Osteocyte (in vitro differentiated cells): ENCODE measurements at regions not wholly inside any gene's neighbourhood (a gene's known extent, or its start where the extent isn't known, plus 50 kb on each side); places are given as distances from the start of the nearest gene placed in this dataset.

Experiments used
- DNase-seq: peaks from one replicate; pipeline ENCODE4 v3.0.0; 2021; ENCODE audit warnings: mixed read lengths; ENCODE audit not compliant: unreplicated experiment; ENCODE audit errors: extremely low spot score
- H3K27ac Mint-ChIP-seq: one replicate; pipeline ENCODE4 v1.8.0; 2021; ENCODE audit warnings: mild to moderate bottlenecking, mixed read lengths; ENCODE audit not compliant: unreplicated experiment
- H3K27me3 Mint-ChIP-seq: one replicate; pipeline ENCODE4 v1.8.0; 2021; ENCODE audit warnings: mixed read lengths; ENCODE audit not compliant: unreplicated experiment
- H3K36me3 Mint-ChIP-seq: one replicate; pipeline ENCODE4 v1.8.0; 2021; ENCODE audit warnings: mixed read lengths; ENCODE audit not compliant: unreplicated experiment
- H3K4me1 Mint-ChIP-seq: one replicate; pipeline ENCODE4 v1.8.0; 2021; ENCODE audit warnings: mixed read lengths; ENCODE audit not compliant: unreplicated experiment
- H3K4me3 Mint-ChIP-seq: one replicate; pipeline ENCODE4 v1.8.0; 2021; ENCODE audit warnings: mild to moderate bottlenecking, moderate library complexity, mixed read lengths; ENCODE audit not compliant: unreplicated experiment
- H3K9me3 Mint-ChIP-seq: one replicate; pipeline ENCODE4 v1.8.0; 2021; ENCODE audit warnings: mixed read lengths; ENCODE audit not compliant: unreplicated experiment
- CTCF ChIP-seq: fragments of 200-600 bp; sonication (generic); IDR thresholded peaks from 2 replicates; pipeline ENCODE4 v1.5.0; 2021; ENCODE audit warnings: antibody characterized with exemption, mild to moderate bottlenecking, moderate library complexity

DNA sequence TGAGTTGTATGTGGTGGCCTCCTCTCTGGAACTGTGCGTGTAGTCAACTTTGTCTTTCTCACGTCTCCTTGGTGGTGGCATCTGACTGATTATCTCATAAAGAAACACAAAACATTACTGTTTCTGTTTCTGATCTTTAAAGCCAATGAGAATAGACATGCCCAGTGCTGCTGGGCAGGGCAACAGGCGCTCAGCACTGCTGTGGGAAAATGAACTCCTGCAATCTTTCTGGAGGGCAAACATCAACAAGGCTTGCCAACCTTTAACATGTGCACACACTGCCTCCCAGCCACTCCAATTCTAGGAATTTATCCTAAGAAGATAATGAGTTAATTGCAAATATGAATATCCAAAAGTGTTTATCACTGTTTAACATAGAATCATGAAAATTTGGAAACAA lies 106.3 kb upstream of the CD93 start:
- no peak for DNase-seq
- Mint-ChIP-seq H3K9me3 (no peaks in the 10 kb centered on the region), H3K4me3 (no peak overlapping the region), H3K27me3 (peaks cover 30% of the 10 kb centered on the region), H3K36me3 (no peaks in the 10 kb centered on the region), H3K4me1 (no peaks in the 10 kb centered on the region), H3K27ac (no peak overlapping the region)
- no peak for TF ChIP-seq CTCF

- Mint-ChIP-seq H3K27me3 (peaks cover 20% of the 10 kb centered on the region), H3K4me1 (no peaks in the 10 kb centered on the region), H3K36me3 (no peaks in the 10 kb centered on the region), H3K9me3 (no peaks in the 10 kb centered on the region), H3K4me3 (no peak overlapping the region), H3K27ac (no peak overlapping the region)
- TF ChIP-seq CTCF: no peak
- DNase-seq: no peak
Measured at GRCh38 chr20:23190557-23190956, 104.4 kb upstream of the CD93 start.

- Mint-ChIP-seq H3K4me3 (no peak overlapping the region), H3K27ac (no peak overlapping the region), H3K36me3 (no peaks in the 10 kb centered on the region), H3K27me3 (peaks cover 20% of the 10 kb centered on the region), H3K4me1 (no peaks in the 10 kb centered on the region), H3K9me3 (no peaks in the 10 kb centered on the region)
- no peak for DNase-seq
- no peak for TF ChIP-seq CTCF
Measured at GRCh38 chr20:23189854-23190253, 103.7 kb upstream of the CD93 start.

DNA sequence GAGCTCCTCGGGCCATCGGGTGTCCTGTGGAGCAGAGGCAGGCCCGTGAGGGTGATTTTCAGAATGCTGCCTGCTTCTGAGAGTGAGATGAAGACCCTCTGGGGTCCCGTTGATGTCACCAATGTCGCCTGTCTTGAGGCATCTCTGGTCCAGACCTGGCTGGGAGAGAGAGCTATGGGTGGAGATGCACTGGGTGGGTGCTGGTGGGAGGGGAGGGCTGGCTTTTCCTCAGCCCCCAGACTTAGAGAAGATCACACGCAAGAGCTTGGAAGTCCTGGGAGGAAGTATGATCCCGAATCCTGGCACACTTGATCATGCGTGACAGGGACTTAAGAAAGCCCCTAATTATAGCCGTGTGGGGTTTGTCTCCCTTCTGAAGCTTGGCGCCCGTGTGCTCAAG lies 103.2 kb upstream of the CD93 start:
- no peak overlapping the region for H3K4me3 Mint-ChIP-seq
- H3K27ac Mint-ChIP-seq: no peak overlapping the region
- TF ChIP-seq CTCF: no peak
- peaks cover 20% of the 10 kb centered on the region for H3K27me3 Mint-ChIP-seq
- no peaks in the 10 kb centered on the region for H3K36me3 Mint-ChIP-seq
- H3K9me3 Mint-ChIP-seq: no peaks in the 10 kb centered on the region
- no peak for DNase-seq
- H3K4me1 Mint-ChIP-seq: no peaks in the 10 kb centered on the region

DNA sequence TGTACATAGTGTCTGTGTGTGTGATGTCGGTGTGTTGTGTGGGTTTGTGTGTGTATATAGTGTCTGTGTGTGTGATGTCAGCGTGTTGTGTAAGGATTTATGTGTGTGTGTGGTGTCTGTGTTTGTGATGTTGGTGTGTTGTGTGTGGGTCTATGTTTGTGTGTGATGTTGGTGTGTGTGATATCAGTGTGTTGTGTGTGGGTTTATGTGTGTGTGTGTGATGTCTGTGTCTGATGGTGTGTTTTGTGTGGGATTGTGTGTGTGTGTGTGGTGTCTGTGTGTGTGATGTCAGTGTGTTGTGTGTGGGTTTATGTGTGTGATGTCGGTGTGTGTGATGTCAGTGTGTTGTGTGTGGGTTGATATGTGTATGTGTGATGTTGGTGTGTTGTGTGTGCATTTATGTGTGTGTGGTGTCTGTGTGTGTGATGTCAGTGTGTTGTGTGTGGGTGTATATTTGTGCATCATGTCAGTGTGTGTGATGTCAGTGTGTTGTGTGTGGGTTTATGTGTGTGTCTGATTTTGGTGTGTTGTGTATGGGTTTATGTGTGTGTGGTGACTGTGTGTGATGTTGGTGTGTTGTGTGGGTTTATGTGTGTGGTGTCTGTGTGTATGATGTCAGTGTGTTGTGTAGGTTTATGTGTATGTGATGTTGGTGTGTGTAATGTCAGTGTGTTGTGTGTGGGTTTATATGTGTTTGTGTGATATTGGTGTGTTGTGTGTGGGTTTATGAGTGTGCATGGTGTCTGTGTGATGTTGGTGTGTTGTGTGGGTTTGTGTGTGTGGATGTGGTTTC lies 102.4 kb upstream of the CD93 start:
- no peaks in the 10 kb centered on the region for H3K36me3 Mint-ChIP-seq
- H3K27ac Mint-ChIP-seq: no peak overlapping the region
- TF ChIP-seq CTCF: no peak
- H3K9me3 Mint-ChIP-seq: no peaks in the 10 kb centered on the region
- peaks cover 20% of the 10 kb centered on the region for H3K27me3 Mint-ChIP-seq
- DNase-seq: no peak
- H3K4me1 Mint-ChIP-seq: no peaks in the 10 kb centered on the region
- H3K4me3 Mint-ChIP-seq: no peak overlapping the region
